WTC11 (cell line): ENCODE measurements at regions not wholly inside any gene's neighbourhood (a gene's known extent, or its start where the extent isn't known, plus 50 kb on each side); places are given as distances from the start of the nearest gene placed in this dataset.

Source experiments
- ATAC-seq: fragments of 200-7000 bp; cut with Tn5 transposase; 2 replicates; pipeline ENCODE4 v1.10.0; 2021; ENCODE audit warnings: mild to moderate bottlenecking, moderate library complexity
- CTCF ChIA-PET: fragments of 300-600 bp; sonication (Branson Sonifier 250); formaldehyde crosslinking; loops from one replicate; lab custom pipeline; 2021; ENCODE audit warnings: antibody characterized with exemption; lab: Charles Lee
- POLR2A ChIA-PET: fragments of 350-600 bp; sonication (Branson Sonifier 250); formaldehyde crosslinking; loops from one replicate; lab custom pipeline; 2021; ENCODE audit warnings: antibody characterized with exemption; lab: Charles Lee
- DNase-seq: peaks from one replicate; pipeline ENCODE4 v3.0.0; 2021; ENCODE audit warnings: low spot score
- H3K27ac Mint-ChIP-seq: 2 replicates; pipeline ENCODE4 v1.8.0; 2021; ENCODE audit warnings: mixed read lengths
- H3K27me3 Mint-ChIP-seq: 2 replicates; pipeline ENCODE4 v1.8.0; 2021; ENCODE audit warnings: low read depth, mild to moderate bottlenecking, moderate library complexity, mixed read lengths
- H3K36me3 Mint-ChIP-seq: 2 replicates; pipeline ENCODE4 v1.8.0; 2021; ENCODE audit warnings: mixed read lengths
- H3K4me1 Mint-ChIP-seq: 2 replicates; pipeline ENCODE4 v1.8.0; 2022; ENCODE audit warnings: mixed read lengths
- H3K4me3 Mint-ChIP-seq: 2 replicates; pipeline ENCODE4 v1.8.0; 2021; ENCODE audit warnings: mild to moderate bottlenecking, moderate library complexity, mixed read lengths
- H3K9me3 Mint-ChIP-seq: 2 replicates; pipeline ENCODE4 v1.8.0; 2021; ENCODE audit warnings: mixed read lengths
- CREB1 ChIP-seq: sonication (generic); formaldehyde crosslinking; IDR thresholded peaks from 2 replicates; pipeline ENCODE4 v1.8.0; 2023; ENCODE audit warnings: mild to moderate bottlenecking, missing genetic modification reagents
- CREM ChIP-seq: sonication (generic); formaldehyde crosslinking; IDR thresholded peaks from 2 replicates; pipeline ENCODE4 v1.8.1; 2022; ENCODE audit warnings: mild to moderate bottlenecking, missing genetic modification reagents, moderate library complexity
- ELF4 ChIP-seq: sonication (generic); formaldehyde crosslinking; IDR thresholded peaks from 2 replicates; pipeline ENCODE4 v1.8.1; 2022; ENCODE audit warnings: low read depth, mild to moderate bottlenecking, moderate library complexity, missing genetic modification reagents
- ESRRA ChIP-seq: sonication (generic); formaldehyde crosslinking; IDR thresholded peaks from 2 replicates; pipeline ENCODE4 v1.8.1; 2022; ENCODE audit warnings: mild to moderate bottlenecking, missing genetic modification reagents, borderline replicate concordance
- FOXP1 ChIP-seq: sonication (generic); formaldehyde crosslinking; IDR thresholded peaks from 2 replicates; pipeline ENCODE4 v1.8.0; 2022; ENCODE audit warnings: missing genetic modification reagents, mild to moderate bottlenecking, moderate library complexity, borderline replicate concordance
- GTF2I ChIP-seq: fragments of 250-450 bp; sonication (Bioruptor Pico); conservative IDR thresholded peaks from 2 replicates; pipeline ENCODE4 v1.4.0; 2021; ENCODE audit warnings: mild to moderate bottlenecking
- HMGA2 ChIP-seq: fragments of 250-450 bp; sonication (Bioruptor Pico); IDR thresholded peaks from 2 replicates; pipeline ENCODE4 v1.4.0; 2021; ENCODE audit warnings: mild to moderate bottlenecking, moderate library complexity
- MYBL2 ChIP-seq: sonication (generic); formaldehyde crosslinking; IDR thresholded peaks from 2 replicates; pipeline ENCODE4 v1.8.1; 2023; ENCODE audit warnings: mild to moderate bottlenecking, moderate library complexity, missing genetic modification reagents
- NFYB ChIP-seq: sonication (generic); formaldehyde crosslinking; conservative IDR thresholded peaks from 2 replicates; pipeline ENCODE4 v1.8.0; 2022; ENCODE audit warnings: low read depth, missing genetic modification reagents
- NR3C1 ChIP-seq: sonication (generic); formaldehyde crosslinking; conservative IDR thresholded peaks from 2 replicates; pipeline ENCODE4 v1.8.1; 2023; ENCODE audit warnings: low read depth, mild to moderate bottlenecking, missing genetic modification reagents
- PRRX2 ChIP-seq: fragments of 250-450 bp; sonication (Bioruptor Pico); IDR thresholded peaks from 2 replicates; pipeline ENCODE4 v1.8.0; 2021; ENCODE audit warnings: mild to moderate bottlenecking
- SMAD4 ChIP-seq: sonication (generic); formaldehyde crosslinking; IDR thresholded peaks from 2 replicates; pipeline ENCODE4 v1.8.0; 2022; ENCODE audit warnings: mild to moderate bottlenecking, missing genetic modification reagents
- SOX15 ChIP-seq: fragments of 250-450 bp; sonication (Bioruptor Pico); IDR thresholded peaks from 2 replicates; pipeline ENCODE4 v1.9.0; 2021; ENCODE audit warnings: mild to moderate bottlenecking
- TEAD1 ChIP-seq: sonication (generic); formaldehyde crosslinking; IDR thresholded peaks from 2 replicates; pipeline ENCODE4 v1.8.0; 2022; ENCODE audit warnings: mild to moderate bottlenecking, missing genetic modification reagents
- TEAD4 ChIP-seq: sonication (generic); formaldehyde crosslinking; IDR thresholded peaks from 2 replicates; pipeline ENCODE4 v1.8.0; 2022; ENCODE audit warnings: mild to moderate bottlenecking, missing genetic modification reagents
- TF ChIP-seq, protein P1 (sequence below): fragments of 250-450 bp; sonication (Bioruptor Pico); IDR thresholded peaks from 2 replicates; pipeline ENCODE4 v1.9.0; 2021; ENCODE audit warnings: mild to moderate bottlenecking
- TF ChIP-seq, protein P2 (sequence below): fragments of 250-450 bp; sonication (Bioruptor Pico); IDR thresholded peaks from 2 replicates; pipeline ENCODE4 v1.9.0; 2021; ENCODE audit warnings: mild to moderate bottlenecking
- TF ChIP-seq, protein P3 (sequence below): sonication (generic); formaldehyde crosslinking; IDR thresholded peaks from 2 replicates; pipeline ENCODE4 v1.8.1; 2023; ENCODE audit warnings: mild to moderate bottlenecking, missing genetic modification reagents, moderate library complexity
- TF ChIP-seq, protein P4 (sequence below): fragments of 250-450 bp; sonication (Bioruptor Pico); IDR thresholded peaks from 2 replicates; pipeline ENCODE4 v1.9.0; 2021; ENCODE audit warnings: moderate library complexity, mild to moderate bottlenecking, inconsistent platforms, borderline replicate concordance
- TF ChIP-seq, protein P5 (sequence below): sonication (generic); formaldehyde crosslinking; IDR thresholded peaks from 2 replicates; pipeline ENCODE4 v1.8.0; 2022; ENCODE audit warnings: mild to moderate bottlenecking, missing genetic modification reagents
- TF ChIP-seq, protein P6 (sequence below): sonication (generic); formaldehyde crosslinking; conservative IDR thresholded peaks from 2 replicates; pipeline ENCODE4 v1.8.1; 2023; ENCODE audit warnings: mild to moderate bottlenecking, low read depth, missing genetic modification reagents, moderate library complexity

DNA sequence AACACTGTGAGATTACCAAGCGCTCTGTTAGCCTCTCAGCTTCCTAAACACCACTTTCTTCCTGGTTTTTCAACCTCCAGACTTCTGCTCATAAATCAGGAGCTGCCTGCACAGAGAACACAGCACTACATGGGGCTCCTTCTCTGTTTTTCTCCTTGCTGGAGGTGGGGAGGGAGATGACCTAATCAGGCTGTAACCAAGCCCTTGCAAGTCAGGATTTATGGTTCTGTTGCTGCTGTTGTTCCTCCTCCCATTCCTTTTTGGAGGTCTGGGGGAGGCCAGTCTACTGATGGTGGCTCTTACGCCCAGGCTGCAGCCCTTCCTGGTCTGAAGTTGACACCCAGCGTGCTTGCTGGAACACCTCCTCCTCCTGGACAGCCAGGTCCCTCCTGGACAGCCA, 80.9 kb upstream of the AJAP1 start:
- CTCF ChIA-PET, result no interaction called here
- Mint-ChIP-seq H3K4me3 (no peak overlapping the region), H3K9me3 (peaks cover 91% of the 10 kb centered on the region), H3K4me1 (no peaks in the 10 kb centered on the region), H3K36me3 (peaks cover 82% of the 10 kb centered on the region), H3K27ac (no peak overlapping the region), H3K27me3 (peaks cover 17% of the 10 kb centered on the region)
- ATAC-seq, result no peak
- no peak for DNase-seq
- POLR2A ChIA-PET, result no interaction called here
- TF ChIP-seq TEAD4 (CRISPR knock-in tag), result no peak
- TF ChIP-seq, protein P1, sequence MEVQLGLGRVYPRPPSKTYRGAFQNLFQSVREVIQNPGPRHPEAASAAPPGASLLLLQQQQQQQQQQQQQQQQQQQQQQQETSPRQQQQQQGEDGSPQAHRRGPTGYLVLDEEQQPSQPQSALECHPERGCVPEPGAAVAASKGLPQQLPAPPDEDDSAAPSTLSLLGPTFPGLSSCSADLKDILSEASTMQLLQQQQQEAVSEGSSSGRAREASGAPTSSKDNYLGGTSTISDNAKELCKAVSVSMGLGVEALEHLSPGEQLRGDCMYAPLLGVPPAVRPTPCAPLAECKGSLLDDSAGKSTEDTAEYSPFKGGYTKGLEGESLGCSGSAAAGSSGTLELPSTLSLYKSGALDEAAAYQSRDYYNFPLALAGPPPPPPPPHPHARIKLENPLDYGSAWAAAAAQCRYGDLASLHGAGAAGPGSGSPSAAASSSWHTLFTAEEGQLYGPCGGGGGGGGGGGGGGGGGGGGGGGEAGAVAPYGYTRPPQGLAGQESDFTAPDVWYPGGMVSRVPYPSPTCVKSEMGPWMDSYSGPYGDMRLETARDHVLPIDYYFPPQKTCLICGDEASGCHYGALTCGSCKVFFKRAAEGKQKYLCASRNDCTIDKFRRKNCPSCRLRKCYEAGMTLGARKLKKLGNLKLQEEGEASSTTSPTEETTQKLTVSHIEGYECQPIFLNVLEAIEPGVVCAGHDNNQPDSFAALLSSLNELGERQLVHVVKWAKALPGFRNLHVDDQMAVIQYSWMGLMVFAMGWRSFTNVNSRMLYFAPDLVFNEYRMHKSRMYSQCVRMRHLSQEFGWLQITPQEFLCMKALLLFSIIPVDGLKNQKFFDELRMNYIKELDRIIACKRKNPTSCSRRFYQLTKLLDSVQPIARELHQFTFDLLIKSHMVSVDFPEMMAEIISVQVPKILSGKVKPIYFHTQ (CRISPR knock-in tag), result no peak
- TF ChIP-seq, protein P2, sequence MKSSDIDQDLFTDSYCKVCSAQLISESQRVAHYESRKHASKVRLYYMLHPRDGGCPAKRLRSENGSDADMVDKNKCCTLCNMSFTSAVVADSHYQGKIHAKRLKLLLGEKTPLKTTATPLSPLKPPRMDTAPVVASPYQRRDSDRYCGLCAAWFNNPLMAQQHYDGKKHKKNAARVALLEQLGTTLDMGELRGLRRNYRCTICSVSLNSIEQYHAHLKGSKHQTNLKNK (CRISPR knock-in tag), result no peak
- TF ChIP-seq, protein P3, sequence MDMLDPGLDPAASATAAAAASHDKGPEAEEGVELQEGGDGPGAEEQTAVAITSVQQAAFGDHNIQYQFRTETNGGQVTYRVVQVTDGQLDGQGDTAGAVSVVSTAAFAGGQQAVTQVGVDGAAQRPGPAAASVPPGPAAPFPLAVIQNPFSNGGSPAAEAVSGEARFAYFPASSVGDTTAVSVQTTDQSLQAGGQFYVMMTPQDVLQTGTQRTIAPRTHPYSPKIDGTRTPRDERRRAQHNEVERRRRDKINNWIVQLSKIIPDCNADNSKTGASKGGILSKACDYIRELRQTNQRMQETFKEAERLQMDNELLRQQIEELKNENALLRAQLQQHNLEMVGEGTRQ, result no peak

DNA sequence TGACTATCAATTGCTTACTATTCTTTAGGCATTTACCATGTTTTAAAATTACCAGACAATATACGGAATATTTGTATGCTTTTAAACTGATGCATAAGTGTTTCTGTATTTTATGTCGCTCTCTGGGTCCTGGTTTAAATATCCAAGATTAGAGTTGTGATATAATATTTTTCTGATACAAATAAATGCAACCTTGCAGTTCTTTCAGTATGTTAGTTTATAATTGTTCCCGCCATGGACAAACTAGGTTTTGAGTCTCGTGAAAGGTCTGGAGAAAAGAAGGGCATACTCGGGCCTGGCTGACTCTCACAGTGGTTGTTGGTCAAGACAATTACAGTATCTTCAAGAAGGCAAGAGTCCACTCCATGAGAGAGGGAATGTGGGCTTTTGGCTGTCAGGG, 72.6 kb upstream of the AJAP1 start:
- Mint-ChIP-seq H3K9me3 (peaks cover 92% of the 10 kb centered on the region), H3K4me1 (no peaks in the 10 kb centered on the region), H3K27me3 (peaks cover 18% of the 10 kb centered on the region), H3K36me3 (peaks cover 93% of the 10 kb centered on the region), H3K27ac (no peak overlapping the region), H3K4me3 (no peak overlapping the region)
- CTCF ChIA-PET, result no interaction called here
- POLR2A ChIA-PET, result no interaction called here
- ATAC-seq, result no peak
- no peak for DNase-seq
- TF ChIP-seq ESRRA (no peak), TEAD4 (CRISPR knock-in tag) (no peak)

DNA sequence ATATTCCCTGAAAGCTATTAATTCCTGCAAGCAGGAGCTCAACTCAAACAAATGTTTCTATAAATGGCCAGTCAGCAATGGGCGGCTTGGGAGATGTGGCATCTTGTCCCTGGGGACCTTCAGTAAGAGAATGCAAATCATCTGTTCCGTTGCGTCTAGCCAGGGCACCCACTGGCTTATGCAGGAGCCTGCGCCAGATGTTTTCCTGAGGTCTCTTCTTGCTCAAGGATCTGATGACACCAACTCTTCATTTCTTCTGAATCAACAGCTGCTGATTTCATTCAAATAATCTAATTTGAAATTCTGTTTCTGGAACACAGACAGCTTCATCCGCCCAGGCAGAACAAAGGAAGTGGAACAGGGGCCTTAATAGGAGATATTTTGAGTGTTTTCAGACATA, 70.0 kb upstream of the AJAP1 start:
- ChIA-PET CTCF (no interaction called here), POLR2A (no interaction called here)
- no peak overlapping the region for H3K4me3 Mint-ChIP-seq
- H3K9me3 Mint-ChIP-seq, result peaks cover 89% of the 10 kb centered on the region
- H3K4me1 Mint-ChIP-seq, result no peaks in the 10 kb centered on the region
- H3K27ac Mint-ChIP-seq, result no peak overlapping the region
- DNase-seq, result no peak
- H3K36me3 Mint-ChIP-seq, result peaks cover 89% of the 10 kb centered on the region
- TF ChIP-seq, protein P4, sequence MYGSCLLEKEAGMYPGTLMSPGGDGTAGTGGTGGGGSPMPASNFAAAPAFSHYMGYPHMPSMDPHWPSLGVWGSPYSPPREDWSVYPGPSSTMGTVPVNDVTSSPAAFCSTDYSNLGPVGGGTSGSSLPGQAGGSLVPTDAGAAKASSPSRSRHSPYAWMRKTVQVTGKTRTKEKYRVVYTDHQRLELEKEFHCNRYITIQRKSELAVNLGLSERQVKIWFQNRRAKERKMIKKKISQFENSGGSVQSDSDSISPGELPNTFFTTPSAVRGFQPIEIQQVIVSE (CRISPR knock-in tag), result no peak
- TF ChIP-seq, protein P5, sequence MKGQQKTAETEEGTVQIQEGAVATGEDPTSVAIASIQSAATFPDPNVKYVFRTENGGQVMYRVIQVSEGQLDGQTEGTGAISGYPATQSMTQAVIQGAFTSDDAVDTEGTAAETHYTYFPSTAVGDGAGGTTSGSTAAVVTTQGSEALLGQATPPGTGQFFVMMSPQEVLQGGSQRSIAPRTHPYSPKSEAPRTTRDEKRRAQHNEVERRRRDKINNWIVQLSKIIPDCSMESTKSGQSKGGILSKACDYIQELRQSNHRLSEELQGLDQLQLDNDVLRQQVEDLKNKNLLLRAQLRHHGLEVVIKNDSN (CRISPR knock-in tag), result no peak
- no peak for TF ChIP-seq TEAD1
- TF ChIP-seq, protein P1 (CRISPR knock-in tag), result no peak
- no peak for TF ChIP-seq CREB1 (CRISPR knock-in tag)
- no peak for TF ChIP-seq SMAD4 (CRISPR knock-in tag)
- no peak for TF ChIP-seq NR3C1 (CRISPR knock-in tag)
- TF ChIP-seq PRRX2 (CRISPR knock-in tag), result no peak
- no peak for TF ChIP-seq MYBL2 (CRISPR knock-in tag)
- TF ChIP-seq HMGA2 (CRISPR knock-in tag), result no peak
- TF ChIP-seq SOX15 (CRISPR knock-in tag), result no peak
- TF ChIP-seq ELF4 (CRISPR knock-in tag), result no peak
- no peak for TF ChIP-seq NFYB (CRISPR knock-in tag)
- TF ChIP-seq FOXP1 (CRISPR knock-in tag), result no peak
- TF ChIP-seq CREM, result no peak
- TF ChIP-seq, protein P6, sequence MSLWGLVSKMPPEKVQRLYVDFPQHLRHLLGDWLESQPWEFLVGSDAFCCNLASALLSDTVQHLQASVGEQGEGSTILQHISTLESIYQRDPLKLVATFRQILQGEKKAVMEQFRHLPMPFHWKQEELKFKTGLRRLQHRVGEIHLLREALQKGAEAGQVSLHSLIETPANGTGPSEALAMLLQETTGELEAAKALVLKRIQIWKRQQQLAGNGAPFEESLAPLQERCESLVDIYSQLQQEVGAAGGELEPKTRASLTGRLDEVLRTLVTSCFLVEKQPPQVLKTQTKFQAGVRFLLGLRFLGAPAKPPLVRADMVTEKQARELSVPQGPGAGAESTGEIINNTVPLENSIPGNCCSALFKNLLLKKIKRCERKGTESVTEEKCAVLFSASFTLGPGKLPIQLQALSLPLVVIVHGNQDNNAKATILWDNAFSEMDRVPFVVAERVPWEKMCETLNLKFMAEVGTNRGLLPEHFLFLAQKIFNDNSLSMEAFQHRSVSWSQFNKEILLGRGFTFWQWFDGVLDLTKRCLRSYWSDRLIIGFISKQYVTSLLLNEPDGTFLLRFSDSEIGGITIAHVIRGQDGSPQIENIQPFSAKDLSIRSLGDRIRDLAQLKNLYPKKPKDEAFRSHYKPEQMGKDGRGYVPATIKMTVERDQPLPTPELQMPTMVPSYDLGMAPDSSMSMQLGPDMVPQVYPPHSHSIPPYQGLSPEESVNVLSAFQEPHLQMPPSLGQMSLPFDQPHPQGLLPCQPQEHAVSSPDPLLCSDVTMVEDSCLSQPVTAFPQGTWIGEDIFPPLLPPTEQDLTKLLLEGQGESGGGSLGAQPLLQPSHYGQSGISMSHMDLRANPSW (CRISPR knock-in tag), result no peak
- TF ChIP-seq GTF2I, result no peak
- ATAC-seq, result no peak
- H3K27me3 Mint-ChIP-seq, result peaks cover 19% of the 10 kb centered on the region
